ENCODE measurements at regions not wholly inside any gene's neighbourhood (a gene's known extent, or its start where the extent isn't known, plus 50 kb on each side); places are given as distances from the start of the nearest gene placed in this dataset.

GRCh38 chr20:21981179-21981578, 275.7 kb downstream of the PAX1 start:
- H3K27me3 Mint-ChIP-seq (ENCODE audit: low read depth in 3 of 3) = no peaks in the 10 kb centered on the region
- Histone ChIP-seq H3K9ac (ENCODE audit: insufficient read depth, low read length, poor library complexity, severe bottlenecking) (no peak overlapping the region), H3K27me3 (ENCODE audit: control insufficient read depth in 2 of 2, insufficient read depth in 2 of 2, low read length in 2 of 2) (no peaks in the 10 kb centered on the region), H4K20me1 (ENCODE audit: insufficient read depth, low read length) (no peaks in the 10 kb centered on the region), H3K27ac (ENCODE audit: low read depth in 1 of 2, low read length in 2 of 2) (no peak overlapping the region), H3K4me3 (replicated peaks in 1 of 3; ENCODE audit: low read depth in 2 of 3, low read length in 3 of 3) (no peak overlapping the region), H2AFZ (ENCODE audit: insufficient read depth, low read depth, low read length, poor library complexity, severe bottlenecking) (no peak overlapping the region), H3K9me3 (replicated peaks in 1 of 2; ENCODE audit: control insufficient read depth in 1 of 2, insufficient read depth in 1 of 2, low read length in 2 of 2) (peaks cover 22 to 24% of the 10 kb centered on the region in 2 donors), H3K36me3 (replicated peaks in 1 of 2; ENCODE audit: control insufficient read depth in 1 of 2, insufficient read depth in 2 of 2, low read length in 2 of 2) (no peaks in the 10 kb centered on the region), H3K4me1 (ENCODE audit: control insufficient read depth in 1 of 2, insufficient read depth in 2 of 2, low read length in 2 of 2) (no peaks in the 10 kb centered on the region), H3K4me2 (replicated peaks; ENCODE audit: extremely low read depth, low read length, poor library complexity, severe bottlenecking) (no peak overlapping the region), H3K79me2 (ENCODE audit: insufficient read depth, low read length) (no peaks in the 10 kb centered on the region)
- 88% methylated on average over 1 of the region's 3 CpGs for WGBS (ENCODE audit: insufficient coverage)
- peaks cover 3 to 22% (median 14%) of the 10 kb centered on the region in 7 donors for H3K9me3 Mint-ChIP-seq
- H3K4me1 Mint-ChIP-seq = no peaks in the 10 kb centered on the region
- H3K4me3 Mint-ChIP-seq = no peak overlapping the region
- H3K36me3 Mint-ChIP-seq = no peaks in the 10 kb centered on the region
- DNase-seq = no peak
- intact Hi-C loops (cut with micrococcal nuclease) = no loop called here
- no peak for TF ChIP-seq CTCF (IDR thresholded peaks at IDR 0.05)
- peak overlapping the region in 1 of 7 donors; percentile 26 for H3K27ac Mint-ChIP-seq

- Histone ChIP-seq H3K9me3 (replicated peaks in 1 of 2; ENCODE audit: control insufficient read depth in 1 of 2, insufficient read depth in 1 of 2, low read length in 2 of 2) (peaks cover 0 to 4% of the 10 kb centered on the region in 2 donors), H3K9ac (ENCODE audit: insufficient read depth, low read length, poor library complexity, severe bottlenecking) (no peak overlapping the region), H3K79me2 (ENCODE audit: insufficient read depth, low read length) (no peaks in the 10 kb centered on the region), H3K36me3 (replicated peaks in 1 of 2; ENCODE audit: control insufficient read depth in 1 of 2, insufficient read depth in 2 of 2, low read length in 2 of 2) (no peaks in the 10 kb centered on the region), H3K27ac (ENCODE audit: low read depth in 1 of 2, low read length in 2 of 2) (no peak overlapping the region), H4K20me1 (ENCODE audit: insufficient read depth, low read length) (no peaks in the 10 kb centered on the region), H2AFZ (ENCODE audit: insufficient read depth, low read depth, low read length, poor library complexity, severe bottlenecking) (no peak overlapping the region), H3K4me1 (ENCODE audit: control insufficient read depth in 1 of 2, insufficient read depth in 2 of 2, low read length in 2 of 2) (no peaks in the 10 kb centered on the region), H3K27me3 (ENCODE audit: control insufficient read depth in 2 of 2, insufficient read depth in 2 of 2, low read length in 2 of 2) (no peaks in the 10 kb centered on the region), H3K4me2 (replicated peaks; ENCODE audit: extremely low read depth, low read length, poor library complexity, severe bottlenecking) (no peak overlapping the region), H3K4me3 (replicated peaks in 1 of 3; ENCODE audit: low read depth in 2 of 3, low read length in 3 of 3) (no peak overlapping the region)
- H3K9me3 Mint-ChIP-seq = peaks cover 2 to 6% (median 3%) of the 10 kb centered on the region in 7 donors
- intact Hi-C loops (cut with micrococcal nuclease) = no loop called here
- H3K27me3 Mint-ChIP-seq (ENCODE audit: low read depth in 3 of 3) = peaks cover 0 to 2% (median 0%) of the 10 kb centered on the region in 3 donors
- no peak for DNase-seq
- no peak for TF ChIP-seq CTCF (IDR thresholded peaks at IDR 0.05)
- H3K36me3 Mint-ChIP-seq = no peaks in the 10 kb centered on the region
- H3K4me3 Mint-ChIP-seq = no peak overlapping the region
- 100% methylated on average over 1 of the region's 2 CpGs for WGBS (ENCODE audit: insufficient coverage)
- H3K4me1 Mint-ChIP-seq = no peaks in the 10 kb centered on the region
- H3K27ac Mint-ChIP-seq = no peak overlapping the region
Observed at GRCh38 chr20:21971436-21971835, 266.0 kb downstream of the PAX1 start.

Measured in CD14-positive monocyte (primary cell).